ENCODE measurements at regions not wholly inside any gene's neighbourhood (a gene's known extent, or its start where the extent isn't known, plus 50 kb on each side); places are given as distances from the start of the nearest gene placed in this dataset.

GRCh38 chr10:108812906-108813305, 1110.4 kb downstream of the XPNPEP1 start:
- in situ Hi-C loops (cut with HindIII; ENCODE audit: low sequenced_read_pairs): no loop called here

- in situ Hi-C loops (cut with HindIII; ENCODE audit: low sequenced_read_pairs): no loop called here
Observed at GRCh38 chr10:108812296-108812695, 1111.0 kb downstream of the XPNPEP1 start.

- in situ Hi-C loops (cut with HindIII; ENCODE audit: low sequenced_read_pairs): no loop called here
Observed at GRCh38 chr10:108808228-108808627, 1115.1 kb downstream of the XPNPEP1 start.

GRCh38 chr10:108801775-108802517, 1121.4 kb downstream of the XPNPEP1 start:
- in situ Hi-C loops (cut with HindIII; ENCODE audit: low sequenced_read_pairs): no loop called here

GRCh38 chr10:108801220-108801619, 1122.1 kb downstream of the XPNPEP1 start:
- in situ Hi-C loops (cut with HindIII; ENCODE audit: low sequenced_read_pairs): no loop called here

- in situ Hi-C loops (cut with HindIII; ENCODE audit: low sequenced_read_pairs): no loop called here
Observed at GRCh38 chr10:108797573-108797972, 1125.7 kb downstream of the XPNPEP1 start.

- in situ Hi-C loops (cut with HindIII; ENCODE audit: low sequenced_read_pairs): no loop called here
Observed at GRCh38 chr10:108791794-108792474, 1131.4 kb downstream of the XPNPEP1 start.

- in situ Hi-C loops (cut with HindIII; ENCODE audit: low sequenced_read_pairs): no loop called here
Observed at GRCh38 chr10:108791030-108791429, 1132.3 kb downstream of the XPNPEP1 start.

GRCh38 chr10:108789919-108790318, 1133.4 kb downstream of the XPNPEP1 start:
- in situ Hi-C loops (cut with HindIII; ENCODE audit: low sequenced_read_pairs): no loop called here

GRCh38 chr10:108789336-108789735, 1134.0 kb downstream of the XPNPEP1 start:
- in situ Hi-C loops (cut with HindIII; ENCODE audit: low sequenced_read_pairs): no loop called here

GRCh38 chr10:108788891-108789290, 1134.4 kb downstream of the XPNPEP1 start:
- in situ Hi-C loops (cut with HindIII; ENCODE audit: low sequenced_read_pairs): no loop called here

GRCh38 chr10:108787932-108788331, 1135.4 kb downstream of the XPNPEP1 start:
- in situ Hi-C loops (cut with HindIII; ENCODE audit: low sequenced_read_pairs): no loop called here

GRCh38 chr10:108785011-108785410, 1138.3 kb downstream of the XPNPEP1 start:
- in situ Hi-C loops (cut with HindIII; ENCODE audit: low sequenced_read_pairs): no loop called here

- in situ Hi-C loops (cut with HindIII; ENCODE audit: low sequenced_read_pairs): no loop called here
Observed at GRCh38 chr10:108784534-108784933, 1138.8 kb downstream of the XPNPEP1 start.

- in situ Hi-C loops (cut with HindIII; ENCODE audit: low sequenced_read_pairs): no loop called here
Observed at GRCh38 chr10:108783897-108784296, 1139.4 kb downstream of the XPNPEP1 start.

- in situ Hi-C loops (cut with HindIII; ENCODE audit: low sequenced_read_pairs): no loop called here
Observed at GRCh38 chr10:108782411-108782810, 1140.9 kb downstream of the XPNPEP1 start.

- in situ Hi-C loops (cut with HindIII; ENCODE audit: low sequenced_read_pairs): no loop called here
Observed at GRCh38 chr10:108779501-108779900, 1143.8 kb downstream of the XPNPEP1 start.

GRCh38 chr10:108775911-108776475, 1147.3 kb downstream of the XPNPEP1 start:
- in situ Hi-C loops (cut with HindIII; ENCODE audit: low sequenced_read_pairs): no loop called here

GRCh38 chr10:108771106-108771505, 1152.2 kb downstream of the XPNPEP1 start:
- in situ Hi-C loops (cut with HindIII; ENCODE audit: low sequenced_read_pairs): no loop called here

GRCh38 chr10:108765794-108766193, 1157.5 kb downstream of the XPNPEP1 start:
- in situ Hi-C loops (cut with HindIII; ENCODE audit: low sequenced_read_pairs): no loop called here

GRCh38 chr10:108757946-108758345, 1165.4 kb downstream of the XPNPEP1 start:
- in situ Hi-C loops (cut with HindIII; ENCODE audit: low sequenced_read_pairs): no loop called here

- in situ Hi-C loops (cut with HindIII; ENCODE audit: low sequenced_read_pairs): no loop called here
Observed at GRCh38 chr10:108755646-108756045, 1167.7 kb downstream of the XPNPEP1 start.

Measured in endothelial cell of hepatic sinusoid (primary cell).